ENCODE measurements at regions not wholly inside any gene's neighbourhood (a gene's known extent, or its start where the extent isn't known, plus 50 kb on each side); places are given as distances from the start of the nearest gene placed in this dataset.

DNA sequence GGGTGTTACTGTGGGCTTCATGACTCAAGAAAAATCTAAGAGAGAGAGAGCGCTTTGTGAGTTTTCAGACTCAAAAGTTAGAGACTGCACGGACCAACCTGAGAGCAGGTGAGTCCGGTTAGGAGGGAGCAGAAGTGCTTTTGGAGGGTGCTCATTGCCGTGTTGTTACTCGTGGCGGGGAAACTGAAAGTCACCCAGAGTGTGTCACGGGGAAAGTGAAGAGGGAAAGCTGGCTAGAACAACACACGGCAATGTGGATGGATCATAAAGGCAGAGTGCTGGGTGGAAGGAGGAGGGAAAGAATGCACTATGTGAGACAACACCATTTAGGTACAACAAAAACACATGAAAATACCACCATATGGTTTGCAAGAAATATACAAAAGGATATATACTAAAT is 112.3 kb downstream of the BDH1 start:
- no peak overlapping the region for H3K4me3 ChIP-seq (ENCODE audit: low read depth, low read length)
- TF ChIP-seq, protein P1, sequence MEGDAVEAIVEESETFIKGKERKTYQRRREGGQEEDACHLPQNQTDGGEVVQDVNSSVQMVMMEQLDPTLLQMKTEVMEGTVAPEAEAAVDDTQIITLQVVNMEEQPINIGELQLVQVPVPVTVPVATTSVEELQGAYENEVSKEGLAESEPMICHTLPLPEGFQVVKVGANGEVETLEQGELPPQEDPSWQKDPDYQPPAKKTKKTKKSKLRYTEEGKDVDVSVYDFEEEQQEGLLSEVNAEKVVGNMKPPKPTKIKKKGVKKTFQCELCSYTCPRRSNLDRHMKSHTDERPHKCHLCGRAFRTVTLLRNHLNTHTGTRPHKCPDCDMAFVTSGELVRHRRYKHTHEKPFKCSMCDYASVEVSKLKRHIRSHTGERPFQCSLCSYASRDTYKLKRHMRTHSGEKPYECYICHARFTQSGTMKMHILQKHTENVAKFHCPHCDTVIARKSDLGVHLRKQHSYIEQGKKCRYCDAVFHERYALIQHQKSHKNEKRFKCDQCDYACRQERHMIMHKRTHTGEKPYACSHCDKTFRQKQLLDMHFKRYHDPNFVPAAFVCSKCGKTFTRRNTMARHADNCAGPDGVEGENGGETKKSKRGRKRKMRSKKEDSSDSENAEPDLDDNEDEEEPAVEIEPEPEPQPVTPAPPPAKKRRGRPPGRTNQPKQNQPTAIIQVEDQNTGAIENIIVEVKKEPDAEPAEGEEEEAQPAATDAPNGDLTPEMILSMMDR (IDR thresholded peaks at IDR 0.05; ENCODE audit: low read depth, low read length, missing control alignments), result no peak
- in situ Hi-C loops (cut with HindIII; ENCODE audit: low sequenced_read_pairs), result no loop called here
- DNase-seq (ENCODE audit: low read depth), result no peak

DNA sequence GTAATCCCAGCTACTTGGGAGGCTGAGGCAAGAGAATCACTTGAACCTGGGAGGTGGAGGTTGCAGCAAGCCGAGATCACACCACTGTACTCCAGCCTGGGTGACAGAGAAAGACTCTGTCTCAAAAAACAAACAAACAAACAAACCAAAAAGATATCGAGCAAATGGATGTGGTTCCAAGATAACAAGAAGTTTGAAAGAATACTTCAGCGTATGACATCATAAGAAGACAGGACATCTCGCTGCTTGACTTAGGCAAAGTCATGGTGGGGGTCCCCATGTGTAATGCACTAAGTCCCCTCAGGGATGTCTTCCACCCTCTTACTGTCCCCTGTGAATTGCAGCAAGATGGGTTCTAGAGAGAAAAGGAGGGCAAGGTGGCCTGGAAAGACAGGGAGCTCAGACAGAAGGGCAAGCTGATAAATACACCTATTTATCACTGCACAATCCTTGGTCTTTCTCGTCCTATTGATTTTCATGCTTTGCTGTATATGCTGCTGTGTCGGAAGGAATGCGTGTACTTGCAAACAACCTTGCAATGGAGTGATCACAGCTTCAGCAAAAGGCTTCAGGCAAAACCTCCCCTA is 115.0 kb downstream of the BDH1 start:
- no peak overlapping the region for H3K4me3 ChIP-seq (ENCODE audit: low read depth, low read length)
- DNase-seq (ENCODE audit: low read depth), result no peak
- in situ Hi-C loops (cut with HindIII; ENCODE audit: low sequenced_read_pairs), result no loop called here
- TF ChIP-seq, protein P1 (IDR thresholded peaks at IDR 0.05; ENCODE audit: low read depth, low read length, missing control alignments), result no peak

DNA sequence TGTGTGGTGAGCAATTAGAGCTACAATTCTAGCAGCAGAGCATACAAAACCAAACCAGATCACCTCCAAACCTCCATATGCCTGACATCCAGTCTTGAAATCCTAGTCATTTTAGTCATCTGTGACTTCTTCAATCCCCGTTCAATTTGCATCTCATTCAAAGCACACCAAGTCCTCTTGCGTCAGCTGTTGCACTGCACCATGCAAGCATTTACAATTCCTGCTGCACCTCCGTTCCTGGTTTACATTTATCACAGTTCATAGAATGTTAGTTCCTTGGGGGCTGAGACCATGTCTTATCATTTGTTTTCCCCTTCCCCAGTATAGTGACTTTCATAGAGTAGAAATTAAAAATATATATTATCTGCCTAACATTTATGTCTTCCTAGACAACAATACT is 116.9 kb downstream of the BDH1 start:
- no peak for DNase-seq (ENCODE audit: low read depth)
- in situ Hi-C loops (cut with HindIII; ENCODE audit: low sequenced_read_pairs), result no loop called here
- TF ChIP-seq, protein P1 (IDR thresholded peaks at IDR 0.05; ENCODE audit: low read depth, low read length, missing control alignments), result no peak
- no peak overlapping the region for H3K4me3 ChIP-seq (ENCODE audit: low read depth, low read length)

DNA sequence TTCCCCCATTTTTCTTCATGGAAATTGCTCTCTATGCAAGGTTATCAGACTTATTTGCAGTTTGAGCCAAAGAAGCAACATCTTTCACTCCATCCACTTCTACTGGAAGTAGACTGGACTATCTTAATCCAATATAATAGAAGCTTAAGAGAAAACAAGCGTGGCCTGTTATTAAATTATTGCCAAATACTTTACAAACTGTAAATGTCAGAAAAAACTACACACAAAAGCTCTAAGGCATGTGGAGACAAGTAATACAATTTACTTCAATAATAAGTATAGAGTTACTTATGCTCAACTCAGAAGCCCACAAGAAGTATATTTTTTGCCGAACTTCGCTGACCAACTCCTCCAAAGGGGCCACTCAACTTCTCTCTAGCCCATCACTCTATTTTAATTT is 120.3 kb downstream of the BDH1 start:
- DNase-seq (ENCODE audit: low read depth), result no peak
- in situ Hi-C loops (cut with HindIII; ENCODE audit: low sequenced_read_pairs), result no loop called here
- no peak overlapping the region for H3K4me3 ChIP-seq (ENCODE audit: low read depth, low read length)
- TF ChIP-seq, protein P1 (IDR thresholded peaks at IDR 0.05; ENCODE audit: low read depth, low read length, missing control alignments), result no peak

DNA sequence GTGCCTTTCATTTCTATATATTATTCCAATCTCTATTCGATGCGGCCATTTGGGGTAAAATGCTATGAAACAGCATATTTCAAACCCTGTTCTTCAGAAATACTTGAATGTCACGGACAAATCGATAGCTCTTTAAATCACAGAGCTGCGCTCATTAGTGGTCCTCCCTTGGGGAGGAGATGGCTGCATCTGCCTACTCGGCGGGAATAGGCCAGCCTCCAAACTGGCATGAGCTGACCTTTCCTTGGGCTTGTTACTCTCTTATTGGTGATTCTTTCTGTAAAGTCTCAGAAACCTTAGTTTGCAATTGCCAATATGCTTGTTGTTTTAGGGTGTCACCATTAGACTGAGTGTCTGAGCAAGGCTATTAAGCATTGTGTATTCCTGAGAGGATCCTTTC is 120.9 kb downstream of the BDH1 start:
- H3K4me3 ChIP-seq (ENCODE audit: low read depth, low read length), result no peak overlapping the region
- in situ Hi-C loops (cut with HindIII; ENCODE audit: low sequenced_read_pairs), result no loop called here
- TF ChIP-seq, protein P1 (IDR thresholded peaks at IDR 0.05; ENCODE audit: low read depth, low read length, missing control alignments), result no peak
- no peak for DNase-seq (ENCODE audit: low read depth)

DNA sequence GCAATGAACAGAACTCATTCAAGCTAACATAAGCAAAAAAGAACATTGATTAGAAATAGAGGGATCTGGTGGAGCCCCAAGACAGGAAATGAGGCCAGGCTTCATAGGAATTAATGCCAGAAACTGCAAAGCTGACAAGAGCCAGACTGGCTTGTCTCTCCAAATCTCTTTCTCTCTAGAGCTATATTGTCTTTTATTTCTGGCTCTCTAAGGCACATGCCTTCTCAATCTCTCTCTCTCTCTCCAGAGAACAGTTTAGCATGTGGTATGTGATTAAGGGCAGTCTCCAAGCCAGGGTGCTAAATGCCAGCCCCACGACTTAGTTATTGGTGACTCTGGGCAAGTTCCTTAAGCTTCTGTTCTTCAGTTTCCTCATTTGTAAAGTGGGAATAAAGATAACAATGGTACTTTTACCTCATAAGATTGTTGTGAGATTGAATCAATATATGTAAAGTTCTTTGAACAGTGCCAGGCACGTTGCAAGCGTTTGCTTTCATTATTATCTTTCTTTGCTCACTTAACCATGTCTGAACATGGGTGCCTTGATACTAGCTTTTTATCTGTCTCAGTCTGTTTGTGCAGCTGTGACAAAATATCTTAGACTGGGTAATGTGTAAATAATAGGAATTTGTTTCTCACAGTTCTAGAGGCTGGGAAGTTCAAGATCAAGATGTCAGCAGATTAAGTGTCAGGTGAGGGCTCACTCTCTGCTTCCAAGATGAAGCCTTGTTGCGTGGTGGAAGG is 123.2 kb downstream of the BDH1 start:
- in situ Hi-C loops (cut with HindIII; ENCODE audit: low sequenced_read_pairs), result no loop called here
- H3K4me3 ChIP-seq (ENCODE audit: low read depth, low read length), result no peak overlapping the region
- no peak for DNase-seq (ENCODE audit: low read depth)
- TF ChIP-seq, protein P1 (IDR thresholded peaks at IDR 0.05; ENCODE audit: low read depth, low read length, missing control alignments), result no peak

Measured in astrocyte of the cerebellum (primary cell).